ENCODE measurements at regions not wholly inside any gene's neighbourhood (a gene's known extent, or its start where the extent isn't known, plus 50 kb on each side); places are given as distances from the start of the nearest gene placed in this dataset.

- H3K4me1 ChIP-seq (ENCODE audit: insufficient read depth), result no peaks in the 10 kb centered on the region
- no peaks in the 10 kb centered on the region for H3K79me2 ChIP-seq (replicated peaks; ENCODE audit: insufficient read depth)
- no peak overlapping the region for H3K4me3 ChIP-seq
- H3F3A ChIP-seq (replicated peaks; ENCODE audit: low read depth), result no peaks in the 10 kb centered on the region
- DNase-seq (ENCODE audit: low spot score), result no peak
- no peak overlapping the region for H2AFZ ChIP-seq
- no peaks in the 10 kb centered on the region for H3K9me2 ChIP-seq (ENCODE audit: insufficient read depth)
- H4K20me1 ChIP-seq (replicated peaks; ENCODE audit: insufficient read depth), result no peaks in the 10 kb centered on the region
- H3K27ac ChIP-seq (ENCODE audit: low read depth), result no peak overlapping the region
- peaks cover 4% of the 10 kb centered on the region; the same call in 1 of the 3 replicates for H3K4me1 Mint-ChIP-seq
- H3K4me2 ChIP-seq, result no peak overlapping the region
- no peak overlapping the region for H3K4me3 Mint-ChIP-seq
- no peaks in the 10 kb centered on the region for H3K36me3 Mint-ChIP-seq (ENCODE audit: low read depth)
- no peak overlapping the region for H3K27ac Mint-ChIP-seq
- no peaks in the 10 kb centered on the region for H3K27me3 Mint-ChIP-seq (ENCODE audit: insufficient read depth, low read depth, poor library complexity)
- no peaks in the 10 kb centered on the region for H3K27me3 ChIP-seq (ENCODE audit: insufficient read depth)
- ATAC-seq, result no peak
- TF ChIP-seq ZNF462 (CRISPR knock-in tag; IDR thresholded peaks at IDR 0.05) (no peak), ETS1 (IDR thresholded peaks at IDR 0.05) (no peak), ZNF114 (CRISPR knock-in tag; IDR thresholded peaks at IDR 0.05) (no peak), NANOG (IDR thresholded peaks at IDR 0.05; ENCODE audit: borderline replicate concordance) (no peak), EZH2phosphoT487 (IDR thresholded peaks at IDR 0.05; ENCODE audit: unreplicated experiment) (no peak), ZNF331 (CRISPR knock-in tag; IDR thresholded peaks at IDR 0.05; ENCODE audit: low read depth) (no peak), STAT1 (IDR thresholded peaks at IDR 0.05; ENCODE audit: unreplicated experiment) (no peak), POLR2AphosphoS5 (IDR thresholded peaks at IDR 0.05; ENCODE audit: low read depth) (no peak), CREB1 (CRISPR knock-in tag; IDR thresholded peaks at IDR 0.05; ENCODE audit: low read depth) (no peak), JUNB (IDR thresholded peaks at IDR 0.05; ENCODE audit: unreplicated experiment) (no peak), EZH2 (IDR thresholded peaks at IDR 0.05; ENCODE audit: low read depth, unreplicated experiment) (no peak)
- TF ChIP-seq, protein P1, sequence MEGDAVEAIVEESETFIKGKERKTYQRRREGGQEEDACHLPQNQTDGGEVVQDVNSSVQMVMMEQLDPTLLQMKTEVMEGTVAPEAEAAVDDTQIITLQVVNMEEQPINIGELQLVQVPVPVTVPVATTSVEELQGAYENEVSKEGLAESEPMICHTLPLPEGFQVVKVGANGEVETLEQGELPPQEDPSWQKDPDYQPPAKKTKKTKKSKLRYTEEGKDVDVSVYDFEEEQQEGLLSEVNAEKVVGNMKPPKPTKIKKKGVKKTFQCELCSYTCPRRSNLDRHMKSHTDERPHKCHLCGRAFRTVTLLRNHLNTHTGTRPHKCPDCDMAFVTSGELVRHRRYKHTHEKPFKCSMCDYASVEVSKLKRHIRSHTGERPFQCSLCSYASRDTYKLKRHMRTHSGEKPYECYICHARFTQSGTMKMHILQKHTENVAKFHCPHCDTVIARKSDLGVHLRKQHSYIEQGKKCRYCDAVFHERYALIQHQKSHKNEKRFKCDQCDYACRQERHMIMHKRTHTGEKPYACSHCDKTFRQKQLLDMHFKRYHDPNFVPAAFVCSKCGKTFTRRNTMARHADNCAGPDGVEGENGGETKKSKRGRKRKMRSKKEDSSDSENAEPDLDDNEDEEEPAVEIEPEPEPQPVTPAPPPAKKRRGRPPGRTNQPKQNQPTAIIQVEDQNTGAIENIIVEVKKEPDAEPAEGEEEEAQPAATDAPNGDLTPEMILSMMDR (conservative IDR thresholded peaks at IDR 0.05; ENCODE audit: low read depth in 2 of 2), result no peak
- 0 out of 3 replicates have a peak, but pooled peaks cover 3% of the 10 kb centered on the region for H3K9me3 Mint-ChIP-seq
- H3K36me3 ChIP-seq (ENCODE audit: insufficient read depth), result no peaks in the 10 kb centered on the region
Measured at GRCh38 chr4:30350288-30350687, 369.9 kb upstream of the PCDH7 start.
